Tibial artery (tissue), 4 donors: ENCODE measurements at regions not wholly inside any gene's neighbourhood (a gene's known extent, or its start where the extent isn't known, plus 50 kb on each side); places are given as distances from the start of the nearest gene placed in this dataset.

Source experiments
- DNase-seq, 2 donors: peaks; one replicate each; pipeline ENCODE4 v3.0.0-alpha.2; 2019
- H3K27ac ChIP-seq, 2 donors: fragments of 200-600 bp; sonication (generic) in 1 of 2; 1 replicate in 1 of 2; 2 replicates in 1 of 2; pipeline ENCODE4 v1.5.1; 2018 to 2019; ENCODE audit warnings: mild to moderate bottlenecking in 1 of 2
- H3K27me3 ChIP-seq, 2 donors: fragments of 200-600 bp; sonication (generic) in 1 of 2; one replicate each; pipeline versions ENCODE4 v1.5.1 to v1.6.0; 2016 to 2019
- H3K36me3 ChIP-seq, 3 donors: fragments of 200-600 bp; sonication (generic) in 2 of 3; one replicate each; pipeline ENCODE4 v1.5.1; 2016 to 2019; ENCODE audit warnings: mild to moderate bottlenecking in 2 of 3
- H3K4me1 ChIP-seq, 4 donors: fragments of 200-600 bp; sonication (generic) in 2 of 4; 1 replicate in 3 of 4; 2 replicates in 1 of 4; pipeline ENCODE4 v1.5.1; 2016 to 2019
- H3K4me3 ChIP-seq, 2 donors: fragments of 200-600 bp; sonication (generic) in 1 of 2; 1 replicate in 1 of 2; 2 replicates in 1 of 2; pipeline ENCODE4 v1.5.1; 2018 to 2019; ENCODE audit warnings: mild to moderate bottlenecking in 2 of 2
- H3K9me3 ChIP-seq, 3 donors: fragments of 200-600 bp; sonication (generic) in 1 of 3; one replicate each; pipeline ENCODE4 v1.5.1; 2016 to 2019
- CTCF ChIP-seq, 2 experiments: fragments of 200-600 bp in 1 of 2; fragments of 450-650 bp in 1 of 2; IDR thresholded peaks; one replicate each; pipeline ENCODE4 v1.5.1; 2017 to 2019; ENCODE audit warnings: antibody characterized with exemption in 2 of 2, mild to moderate bottlenecking in 1 of 2, moderate library complexity in 1 of 2
- intact Hi-C: fragments of 100-400 bp; cut with DNase I; formaldehyde crosslinking; loops from one replicate; pipeline ENCODE4 v1.15.0; 2023; ENCODE audit warnings: low total_unique reads

GRCh38 chr13:88294368-88294767, 623.2 kb downstream of the SLITRK5 start:
- H3K36me3 ChIP-seq, result no peaks in the 10 kb centered on the region
- no peak overlapping the region for H3K27ac ChIP-seq
- no peaks in the 10 kb centered on the region for H3K27me3 ChIP-seq
- DNase-seq, result no peak
- H3K9me3 ChIP-seq, result no peaks in the 10 kb centered on the region
- intact Hi-C loops, result no loop called here
- H3K4me1 ChIP-seq, result no peaks in the 10 kb centered on the region
- no peak for TF ChIP-seq CTCF (IDR thresholded peaks at IDR 0.05)
- no peak overlapping the region for H3K4me3 ChIP-seq

- Histone ChIP-seq H3K27ac (no peak overlapping the region), H3K9me3 (peaks cover 0 to 11% (median 4%) of the 10 kb centered on the region in 3 donors), H3K4me3 (no peak overlapping the region), H3K27me3 (no peaks in the 10 kb centered on the region), H3K36me3 (no peaks in the 10 kb centered on the region), H3K4me1 (no peaks in the 10 kb centered on the region)
- intact Hi-C loops, result no loop called here
- TF ChIP-seq CTCF (IDR thresholded peaks at IDR 0.05), result no peak
- no peak for DNase-seq
These were observed 632.0 kb downstream of the SLITRK5 start for GRCh38 chr13:88303157-88303556.

GRCh38 chr13:88303605-88304004, 632.4 kb downstream of the SLITRK5 start:
- no peak for DNase-seq
- Histone ChIP-seq H3K4me1 (no peaks in the 10 kb centered on the region), H3K4me3 (no peak overlapping the region), H3K27ac (no peak overlapping the region), H3K27me3 (no peaks in the 10 kb centered on the region), H3K36me3 (no peaks in the 10 kb centered on the region), H3K9me3 (peaks cover 0 to 11% (median 4%) of the 10 kb centered on the region in 3 donors)
- intact Hi-C loops, result no loop called here
- TF ChIP-seq CTCF (IDR thresholded peaks at IDR 0.05), result no peak

GRCh38 chr13:88314496-88314895, 643.3 kb downstream of the SLITRK5 start:
- DNase-seq, result no peak
- H3K27ac ChIP-seq, result no peak overlapping the region
- intact Hi-C loops, result no loop called here
- no peaks in the 10 kb centered on the region for H3K9me3 ChIP-seq
- H3K27me3 ChIP-seq, result no peaks in the 10 kb centered on the region
- no peaks in the 10 kb centered on the region for H3K4me1 ChIP-seq
- no peaks in the 10 kb centered on the region for H3K36me3 ChIP-seq
- TF ChIP-seq CTCF (IDR thresholded peaks at IDR 0.05), result no peak
- no peak overlapping the region for H3K4me3 ChIP-seq

- Histone ChIP-seq H3K27me3 (no peaks in the 10 kb centered on the region), H3K4me1 (no peaks in the 10 kb centered on the region), H3K9me3 (no peaks in the 10 kb centered on the region), H3K4me3 (no peak overlapping the region), H3K36me3 (no peaks in the 10 kb centered on the region), H3K27ac (no peak overlapping the region)
- no peak for DNase-seq
- intact Hi-C loops, result no loop called here
- no peak for TF ChIP-seq CTCF (IDR thresholded peaks at IDR 0.05)
These were observed 657.9 kb downstream of the SLITRK5 start for GRCh38 chr13:88329066-88329465.

GRCh38 chr13:88339271-88339741, 668.1 kb downstream of the SLITRK5 start:
- no peak for TF ChIP-seq CTCF (IDR thresholded peaks at IDR 0.05)
- Histone ChIP-seq H3K9me3 (no peaks in the 10 kb centered on the region), H3K27me3 (no peaks in the 10 kb centered on the region), H3K27ac (no peak overlapping the region), H3K4me3 (no peak overlapping the region), H3K4me1 (no peaks in the 10 kb centered on the region), H3K36me3 (no peaks in the 10 kb centered on the region)
- DNase-seq, result no peak
- intact Hi-C loops, result no loop called here
